IMR-90 (cell line): ENCODE measurements at regions not wholly inside any gene's neighbourhood (a gene's known extent, or its start where the extent isn't known, plus 50 kb on each side); places are given as distances from the start of the nearest gene placed in this dataset.

Experiments
- ATAC-seq: fragments of 200-7000 bp; cut with Tn5 transposase; 2 replicates; pipeline ENCODE4 v1.9.1; 2020; ENCODE audit warnings: low read depth, mild to moderate bottlenecking, moderate library complexity
- BruUV-seq: library from RNA; stranded (reverse); fragments of 400-500 nt; replicated peaks from 2 replicates; lab custom pipeline; 2021; lab: Mats Ljungman, UMichigan
- CTCF ChIA-PET: fragments of 300-600 bp; formaldehyde crosslinking; extraction: SDS; loops from one replicate; lab custom pipeline; 2021; ENCODE audit warnings: antibody characterized with exemption; lab: Yijun Ruan, JAX
- POLR2A ChIA-PET: fragments of 300-600 bp; sonication (Branson Sonifier 250); formaldehyde crosslinking; loops from one replicate; lab custom pipeline; 2022; ENCODE audit warnings: antibody characterized with exemption; ENCODE audit not compliant: unreplicated experiment; lab: Charles Lee
- DNase-seq: peaks from one replicate; pipeline ENCODE4 v3.0.0; 2013
- H2AFZ ChIP-seq: replicated peaks from 2 replicates; pipeline ENCODE3; 2013; ENCODE audit warnings: low read length, mild to moderate bottlenecking; ENCODE audit not compliant: poor library complexity
- H2AK5ac ChIP-seq: 2 replicates; pipeline ENCODE4 v1.6.1; 2013; ENCODE audit warnings: low read depth, low read length, inconsistent platforms
- H2AK9ac ChIP-seq: replicated peaks from 2 replicates; pipeline ENCODE3; 2013; ENCODE audit warnings: mild to moderate bottlenecking, low read depth, low read length, moderate library complexity; ENCODE audit not compliant: poor library complexity
- H2BK120ac ChIP-seq: 2 replicates; pipeline ENCODE4 v1.6.1; 2013; ENCODE audit warnings: low read depth, low read length, inconsistent platforms
- H2BK15ac ChIP-seq: 3 replicates; pipeline ENCODE4 v1.6.1; 2013; ENCODE audit warnings: low read depth, low read length, inconsistent platforms
- H2BK20ac ChIP-seq: 2 replicates; pipeline ENCODE4 v1.6.1; 2013; ENCODE audit warnings: low read depth, mild to moderate bottlenecking, inconsistent platforms, low read length, moderate library complexity
- H2BK5ac ChIP-seq: 2 replicates; pipeline ENCODE4 v1.6.1; 2013; ENCODE audit warnings: mild to moderate bottlenecking, low read depth, low read length, inconsistent platforms; ENCODE audit not compliant: poor library complexity, severe bottlenecking
- H3K14ac ChIP-seq: replicated peaks from 2 replicates; pipeline ENCODE4 v1.6.1; 2013; ENCODE audit warnings: low read depth, low read length, inconsistent platforms
- H3K18ac ChIP-seq: 2 replicates; pipeline ENCODE4 v1.6.1; 2013; ENCODE audit warnings: low read depth, low read length, control low read depth
- H3K23ac ChIP-seq: 2 replicates; pipeline ENCODE4 v1.6.1; 2013; ENCODE audit warnings: low read depth, low read length, inconsistent platforms
- H3K27ac ChIP-seq: 2 replicates; pipeline ENCODE4 v1.5.1; 2013; ENCODE audit warnings: mild to moderate bottlenecking, control low read depth, low read length; ENCODE audit not compliant: insufficient read depth
- H3K27me3 ChIP-seq: 2 replicates; pipeline ENCODE4 v1.6.1; 2013; ENCODE audit warnings: low read length; ENCODE audit not compliant: control insufficient read depth, insufficient read depth
- H3K36me3 ChIP-seq: 2 replicates; pipeline ENCODE4 v1.6.1; 2013; ENCODE audit warnings: low read length, mixed read lengths; ENCODE audit not compliant: control insufficient read depth, insufficient read depth
- H3K4ac ChIP-seq: 2 replicates; pipeline ENCODE4 v1.6.1; 2013; ENCODE audit warnings: low read depth, low read length, inconsistent platforms
- H3K4me1 ChIP-seq: 2 replicates; pipeline ENCODE4 v1.6.1; 2013; ENCODE audit warnings: low read length, mixed read lengths; ENCODE audit not compliant: control insufficient read depth, insufficient read depth
- H3K4me2 ChIP-seq: 2 replicates; pipeline ENCODE4 v1.6.1; 2013; ENCODE audit warnings: low read depth, mild to moderate bottlenecking, control low read depth, low read length, moderate library complexity
- H3K4me3 ChIP-seq: 2 replicates; pipeline ENCODE4 v1.5.1; 2013; ENCODE audit warnings: low read depth, mild to moderate bottlenecking, control low read depth, low read length, moderate library complexity; ENCODE audit not compliant: insufficient read depth
- H3K56ac ChIP-seq: 2 replicates; pipeline ENCODE4 v1.6.1; 2013; ENCODE audit warnings: low read length, inconsistent platforms; ENCODE audit not compliant: insufficient read depth; ENCODE audit errors: extremely low read depth
- H3K79me1 ChIP-seq, 2 experiments: 2 replicates each; pipeline ENCODE4 v1.6.1; 2013; ENCODE audit warnings: low read length in 2 of 2, inconsistent platforms in 1 of 2, low read depth in 1 of 2
- H3K9ac ChIP-seq: 2 replicates; pipeline ENCODE4 v1.6.1; 2013; ENCODE audit warnings: low read depth, low read length, control low read depth
- H3K9me1 ChIP-seq: 2 replicates; pipeline ENCODE4 v1.6.1; 2013; ENCODE audit warnings: low read length, inconsistent platforms; ENCODE audit not compliant: insufficient read depth
- H3K9me3 ChIP-seq: 2 replicates; pipeline ENCODE4 v1.6.1; 2013; ENCODE audit warnings: low read length; ENCODE audit not compliant: control insufficient read depth, insufficient read depth
- H4K20me1 ChIP-seq: 2 replicates; pipeline ENCODE4 v1.6.1; 2013; ENCODE audit warnings: low read length, inconsistent platforms; ENCODE audit not compliant: insufficient read depth
- H4K5ac ChIP-seq: 2 replicates; pipeline ENCODE4 v1.6.1; 2013; ENCODE audit warnings: mild to moderate bottlenecking, low read depth, low read length, control low read depth
- H4K8ac ChIP-seq, 2 experiments: 2 replicates each; pipeline ENCODE4 v1.6.1; 2013; ENCODE audit warnings: low read depth in 2 of 2, low read length in 2 of 2, control low read depth in 1 of 2, inconsistent platforms in 1 of 2
- H4K91ac ChIP-seq: 2 replicates; pipeline ENCODE4 v1.6.1; 2013; ENCODE audit warnings: low read depth, low read length, inconsistent platforms; ENCODE audit not compliant: insufficient read depth
- CEBPB ChIP-seq: IDR thresholded peaks from 2 replicates; pipeline ENCODE4 v1.6.1; 2012; ENCODE audit warnings: low read depth, low read length, improper control_type of control experiment
- MXI1 ChIP-seq: IDR thresholded peaks from 2 replicates; pipeline ENCODE4 v1.6.1; 2012; ENCODE audit warnings: low read depth, mild to moderate bottlenecking, low read length, moderate library complexity, borderline replicate concordance
- NFE2L2 ChIP-seq: fragments of 150-350 bp; IDR thresholded peaks from 2 replicates; pipeline ENCODE4 v1.6.1; 2016; ENCODE audit warnings: low read depth, mild to moderate bottlenecking, low read length
- WGBS, 2 experiments: methylation state at CpG; one replicate each; pipeline versions ENCODE4 v1.1.5 to v1.1.7; 2013; ENCODE audit warnings: missing lambda C conversion rate in 2 of 2; ENCODE audit not compliant: insufficient read length in 1 of 2; ENCODE audit errors: extremely low coverage in 2 of 2; 5-methylcytosine and 5-hydroxymethylcytosine counted together
- dilution Hi-C: fragments of 300-500 bp; cut with HindIII; formaldehyde crosslinking; loops from one replicate; pipeline ENCODE4 v1.14.3; 2018; ENCODE audit warnings: low sequenced_read_pairs; ENCODE audit not compliant: unreplicated experiment
- in situ Hi-C: fragments of 300-500 bp; cut with MboI; formaldehyde crosslinking; loops from 3 replicates; pipeline ENCODE4 v1.14.3; 2019; ENCODE audit warnings: low sequenced_read_pairs, inconsistent platforms, mixed read lengths
- intact Hi-C: fragments of 100-400 bp; cut with micrococcal nuclease; formaldehyde crosslinking; loops from 2 replicates; pipeline ENCODE4 v1.10.0; 2022
- TF ChIP-seq, protein P1 (sequence below): conservative IDR thresholded peaks from 2 replicates; pipeline ENCODE4 v1.5.1; 2012; ENCODE audit warnings: mild to moderate bottlenecking, low read depth, low read length, improper control_type of control experiment

DNA sequence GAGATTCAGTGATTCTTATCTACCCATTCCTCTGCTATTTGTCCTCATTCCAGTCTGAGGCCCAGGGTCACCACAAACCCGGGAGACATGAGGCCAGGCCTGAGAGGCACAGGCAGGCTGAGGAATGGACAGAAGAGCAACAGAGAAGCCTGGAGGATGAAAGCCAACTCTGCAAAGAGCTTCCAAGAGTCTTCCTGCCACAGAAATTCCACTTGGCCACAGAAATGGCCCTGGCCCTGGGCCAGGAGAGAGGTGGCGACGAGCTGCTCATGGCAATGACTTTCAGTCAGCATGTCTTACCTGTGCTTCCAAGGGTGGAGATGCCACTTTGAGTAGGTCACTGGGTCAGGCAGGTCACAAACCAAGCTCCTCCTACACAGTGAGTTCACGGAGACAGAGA, 155.3 kb upstream of the PKDCC start:
- Histone ChIP-seq H2AK5ac (no peak overlapping the region), H4K5ac (no peak overlapping the region), H3K14ac (no peak overlapping the region), H3K18ac (no peak overlapping the region), H2AK9ac (no peak overlapping the region), H4K20me1 (no peaks in the 10 kb centered on the region), H2AFZ (no peak overlapping the region), H3K9me1 (no peaks in the 10 kb centered on the region), H3K4ac (no peak overlapping the region), H2BK20ac (no peak overlapping the region), H3K4me1 (no peaks in the 10 kb centered on the region; the same call in 1 of the 2 replicates), H3K56ac (no peak overlapping the region), H3K27ac (no peak overlapping the region), H2BK15ac (no peak overlapping the region), H3K4me3 (no peak overlapping the region), H4K91ac (no peak overlapping the region), H4K8ac (no peak overlapping the region), H3K79me1 (no peaks in the 10 kb centered on the region), H3K27me3 (peaks cover 12% of the 10 kb centered on the region), H3K4me2 (no peak overlapping the region), H3K9ac (no peak overlapping the region), H3K36me3 (no peaks in the 10 kb centered on the region), H3K9me3 (no peaks in the 10 kb centered on the region), H2BK5ac (no peak overlapping the region), H3K23ac (no peak overlapping the region), H2BK120ac (no peak overlapping the region)
- in situ Hi-C loops, result no loop called here
- ChIA-PET CTCF (no interaction called here), POLR2A (no interaction called here)
- DNase-seq (no peak), ATAC-seq (no peak)
- intact Hi-C loops, result no loop called here
- TF ChIP-seq, protein P1, sequence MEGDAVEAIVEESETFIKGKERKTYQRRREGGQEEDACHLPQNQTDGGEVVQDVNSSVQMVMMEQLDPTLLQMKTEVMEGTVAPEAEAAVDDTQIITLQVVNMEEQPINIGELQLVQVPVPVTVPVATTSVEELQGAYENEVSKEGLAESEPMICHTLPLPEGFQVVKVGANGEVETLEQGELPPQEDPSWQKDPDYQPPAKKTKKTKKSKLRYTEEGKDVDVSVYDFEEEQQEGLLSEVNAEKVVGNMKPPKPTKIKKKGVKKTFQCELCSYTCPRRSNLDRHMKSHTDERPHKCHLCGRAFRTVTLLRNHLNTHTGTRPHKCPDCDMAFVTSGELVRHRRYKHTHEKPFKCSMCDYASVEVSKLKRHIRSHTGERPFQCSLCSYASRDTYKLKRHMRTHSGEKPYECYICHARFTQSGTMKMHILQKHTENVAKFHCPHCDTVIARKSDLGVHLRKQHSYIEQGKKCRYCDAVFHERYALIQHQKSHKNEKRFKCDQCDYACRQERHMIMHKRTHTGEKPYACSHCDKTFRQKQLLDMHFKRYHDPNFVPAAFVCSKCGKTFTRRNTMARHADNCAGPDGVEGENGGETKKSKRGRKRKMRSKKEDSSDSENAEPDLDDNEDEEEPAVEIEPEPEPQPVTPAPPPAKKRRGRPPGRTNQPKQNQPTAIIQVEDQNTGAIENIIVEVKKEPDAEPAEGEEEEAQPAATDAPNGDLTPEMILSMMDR, result no peak
- TF ChIP-seq MXI1, result no peak
- TF ChIP-seq CEBPB, result no peak
- TF ChIP-seq NFE2L2, result no peak
- WGBS, 2 experiments, result no CpG with 5 or more reads among the region's 4 CpGs
- no TSS peak for BruUV-seq
- dilution Hi-C loops, result loop anchor here (25.0 kb wide), 1 partner anchor 195 kb away; no protein-coding TSS in a partner anchor
